H9 (cell line): ENCODE measurements at regions not wholly inside any gene's neighbourhood (a gene's known extent, or its start where the extent isn't known, plus 50 kb on each side); places are given as distances from the start of the nearest gene placed in this dataset.

ENCODE experiments used
- DNase-seq: peaks from one replicate; pipeline ENCODE4 v3.0.0-alpha.2; 2017
- H2AFZ ChIP-seq: one replicate; pipeline ENCODE4 v1.6.1; 2013; ENCODE audit warnings: mild to moderate bottlenecking, low read length, control low read depth, moderate library complexity
- H2AK5ac ChIP-seq: 2 replicates; pipeline ENCODE4 v1.6.1; 2013; ENCODE audit warnings: low read length, control low read depth, mixed read lengths; ENCODE audit not compliant: insufficient read length
- H2BK120ac ChIP-seq: one replicate; pipeline ENCODE4 v1.6.1; 2013; ENCODE audit warnings: low read depth, mild to moderate bottlenecking, low read length, control low read depth, inconsistent platforms; ENCODE audit not compliant: poor library complexity, severe bottlenecking
- H2BK12ac ChIP-seq: 2 replicates; pipeline ENCODE4 v1.6.1; 2013; ENCODE audit warnings: low read length, control low read depth, mixed read lengths, low read depth; ENCODE audit not compliant: insufficient read length
- H2BK15ac ChIP-seq: 2 replicates; pipeline ENCODE4 v1.6.1; 2013; ENCODE audit warnings: low read depth, low read length, control low read depth
- H2BK20ac ChIP-seq: one replicate; pipeline ENCODE4 v1.6.1; 2013; ENCODE audit warnings: low read depth, mild to moderate bottlenecking, low read length, control low read depth, inconsistent platforms; ENCODE audit not compliant: poor library complexity, severe bottlenecking
- H2BK5ac ChIP-seq: 2 replicates; pipeline ENCODE4 v1.6.1; 2013; ENCODE audit warnings: low read length, control low read depth, mixed read lengths; ENCODE audit not compliant: insufficient read length
- H3K14ac ChIP-seq: 2 replicates; pipeline ENCODE4 v1.6.1; 2013; ENCODE audit warnings: low read length, control low read depth; ENCODE audit not compliant: insufficient read depth
- H3K18ac ChIP-seq: 2 replicates; pipeline ENCODE4 v1.6.1; 2013; ENCODE audit warnings: low read depth, mild to moderate bottlenecking, mixed read lengths, low read length, control low read depth; ENCODE audit not compliant: insufficient read length
- H3K23ac ChIP-seq: 2 replicates; pipeline ENCODE4 v1.6.1; 2013; ENCODE audit warnings: low read length, control low read depth, mixed read lengths, low read depth; ENCODE audit not compliant: insufficient read length
- H3K23me2 ChIP-seq: 2 replicates; pipeline ENCODE4 v1.6.1; 2013; ENCODE audit warnings: low read depth, mild to moderate bottlenecking, mixed read lengths, low read length, control low read depth; ENCODE audit not compliant: insufficient read length, poor library complexity, severe bottlenecking
- H3K27ac ChIP-seq: 2 replicates; pipeline ENCODE4 v1.5.1; 2013; ENCODE audit warnings: low read length, control low read depth, mixed read lengths, low read depth; ENCODE audit not compliant: insufficient read length
- H3K27me3 ChIP-seq: 2 replicates; pipeline ENCODE4 v1.6.1; 2013; ENCODE audit warnings: low read length, control low read depth, inconsistent platforms; ENCODE audit not compliant: insufficient read depth
- H3K4ac ChIP-seq: 2 replicates; pipeline ENCODE4 v1.6.1; 2013; ENCODE audit warnings: low read depth, mild to moderate bottlenecking, control low read depth, inconsistent platforms, low read length, moderate library complexity
- H3K4me1 ChIP-seq: 2 replicates; pipeline ENCODE4 v1.6.1; 2013; ENCODE audit warnings: low read length, control low read depth, inconsistent platforms; ENCODE audit not compliant: insufficient read depth
- H3K4me2 ChIP-seq: 2 replicates; pipeline ENCODE4 v1.6.1; 2013; ENCODE audit warnings: low read length, control low read depth, mixed read lengths; ENCODE audit not compliant: insufficient read length, insufficient read depth
- H3K56ac ChIP-seq: 2 replicates; pipeline ENCODE4 v1.6.1; 2013; ENCODE audit warnings: low read depth, mild to moderate bottlenecking, mixed read lengths, low read length, control low read depth; ENCODE audit not compliant: insufficient read length
- H3K79me1 ChIP-seq: 2 replicates; pipeline ENCODE4 v1.6.1; 2013; ENCODE audit warnings: low read depth, mild to moderate bottlenecking, moderate library complexity, low read length, control low read depth, inconsistent platforms; ENCODE audit not compliant: insufficient read depth, poor library complexity, severe bottlenecking
- H3K79me2 ChIP-seq: 2 replicates; pipeline ENCODE4 v1.6.1; 2013; ENCODE audit warnings: low read length, control low read depth, inconsistent platforms; ENCODE audit not compliant: insufficient read depth
- H3K9ac ChIP-seq: 2 replicates; pipeline ENCODE4 v1.6.1; 2013; ENCODE audit warnings: low read length, control low read depth, mixed read lengths; ENCODE audit not compliant: insufficient read length; ENCODE audit errors: extremely low read depth
- H3K9me3 ChIP-seq: one replicate; pipeline ENCODE4 v1.6.1; 2013; ENCODE audit warnings: low read depth, low read length, inconsistent platforms; ENCODE audit not compliant: control insufficient read depth
- H3T11ph ChIP-seq: one replicate; pipeline ENCODE4 v1.6.1; 2013; ENCODE audit warnings: mild to moderate bottlenecking, low read length, control low read depth, inconsistent platforms
- H4K20me1 ChIP-seq: one replicate; pipeline ENCODE4 v1.6.1; 2013; ENCODE audit not compliant: control insufficient read depth, insufficient read length, insufficient read depth
- H4K5ac ChIP-seq: 2 replicates; pipeline ENCODE4 v1.6.1; 2013; ENCODE audit warnings: low read depth, mild to moderate bottlenecking, mixed read lengths, low read length, control low read depth; ENCODE audit not compliant: insufficient read length
- H4K8ac ChIP-seq: replicated peaks from 2 replicates; pipeline ENCODE4 v1.6.1; 2013; ENCODE audit warnings: low read length, control low read depth, mixed read lengths, low read depth; ENCODE audit not compliant: insufficient read length
- H4K91ac ChIP-seq: 2 replicates; pipeline ENCODE4 v1.6.1; 2013; ENCODE audit warnings: low read depth, mild to moderate bottlenecking, moderate library complexity, mixed read lengths, low read length, control low read depth; ENCODE audit not compliant: insufficient read length
- H3K27ac Mint-ChIP-seq, 3 experiments: 2 replicates in 2 of 3; 3 replicates in 1 of 3; pipeline ENCODE4 v1.8.0; 2020 to 2021; ENCODE audit warnings: mixed read lengths in 3 of 3, mild to moderate bottlenecking in 1 of 3, moderate library complexity in 1 of 3
- H3K27me3 Mint-ChIP-seq: 2 replicates; pipeline ENCODE4 v1.8.0; 2021; ENCODE audit warnings: low read depth, mild to moderate bottlenecking, moderate library complexity, mixed read lengths
- H3K36me3 Mint-ChIP-seq, 3 experiments: 2 replicates in 2 of 3; 3 replicates in 1 of 3; pipeline ENCODE4 v1.8.0; 2020 to 2021; ENCODE audit warnings: low read depth in 3 of 3, mixed read lengths in 3 of 3; ENCODE audit not compliant: insufficient read depth in 1 of 3
- H3K4me1 Mint-ChIP-seq, 2 experiments: 2 replicates each; pipeline ENCODE4 v1.8.0; 2020; ENCODE audit warnings: mixed read lengths in 2 of 2
- H3K4me3 Mint-ChIP-seq, 2 experiments: 2 replicates in 1 of 2; 3 replicates in 1 of 2; pipeline ENCODE4 v1.8.0; 2020 to 2021; ENCODE audit warnings: mild to moderate bottlenecking in 2 of 2, mixed read lengths in 2 of 2, moderate library complexity in 1 of 2
- H3K9me3 Mint-ChIP-seq, 2 experiments: 2 replicates in 1 of 2; 3 replicates in 1 of 2; pipeline ENCODE4 v1.8.0; 2020; ENCODE audit warnings: mild to moderate bottlenecking in 2 of 2, mixed read lengths in 2 of 2, moderate library complexity in 1 of 2
- CTCF ChIP-seq: fragments of 200-600 bp; sonication (generic); conservative IDR thresholded peaks from 3 replicates; pipeline ENCODE4 v1.8.0; 2021; ENCODE audit warnings: antibody characterized with exemption, mild to moderate bottlenecking
- WGBS: extraction: QIAGEN DNeasy Blood & Tissue Kit; methylation state at CpG from one replicate; pipeline ENCODE4 v1.1.7; 2013; ENCODE audit warnings: missing lambda C conversion rate, low lambda C conversion rate, mixed read lengths; ENCODE audit not compliant: insufficient read length; ENCODE audit errors: extremely low coverage; 5-methylcytosine and 5-hydroxymethylcytosine counted together

- H2AK5ac ChIP-seq, result no peak overlapping the region
- Mint-ChIP-seq H3K4me3 (no peak overlapping the region), H3K4me1 (no peaks in the 10 kb centered on the region), H3K27ac (no peak overlapping the region), H3K9me3 (no peaks in the 10 kb centered on the region; a peak in 1 of 5 replicates), H3K27me3 (no peaks in the 10 kb centered on the region), H3K36me3 (no peaks in the 10 kb centered on the region)
- no peaks in the 10 kb centered on the region for H3K79me2 ChIP-seq
- no peak overlapping the region for H3T11ph ChIP-seq
- H2BK12ac ChIP-seq, result no peak overlapping the region
- no peak overlapping the region for H3K4me2 ChIP-seq
- H3K4me1 ChIP-seq, result no peaks in the 10 kb centered on the region
- TF ChIP-seq CTCF, result no peak
- H3K56ac ChIP-seq, result no peak overlapping the region
- no peak overlapping the region for H2BK5ac ChIP-seq
- no peak overlapping the region for H3K14ac ChIP-seq
- H3K79me1 ChIP-seq, result no peaks in the 10 kb centered on the region
- H3K23ac ChIP-seq, result no peak overlapping the region
- no CpG with 5 or more reads among the region's 1 CpG for WGBS
- H4K8ac ChIP-seq, result no peak overlapping the region
- no peaks in the 10 kb centered on the region for H4K20me1 ChIP-seq
- H3K9me3 ChIP-seq, result no peaks in the 10 kb centered on the region
- no peak overlapping the region for H2BK120ac ChIP-seq
- H4K5ac ChIP-seq, result no peak overlapping the region
- H2BK20ac ChIP-seq, result no peak overlapping the region
- no peak for DNase-seq
- no peak overlapping the region for H3K27ac ChIP-seq
- no peak overlapping the region for H4K91ac ChIP-seq
- H3K9ac ChIP-seq, result no peak overlapping the region
- H2AFZ ChIP-seq, result no peak overlapping the region
- no peak overlapping the region for H3K4ac ChIP-seq
- no peaks in the 10 kb centered on the region for H3K23me2 ChIP-seq
- no peak overlapping the region for H2BK15ac ChIP-seq
- no peaks in the 10 kb centered on the region for H3K27me3 ChIP-seq
- H3K18ac ChIP-seq, result no peak overlapping the region
Measured at GRCh38 chr3:117728226-117728625, 1018.6 kb downstream of the TUSC7 start.
